ENCODE measurements at regions not wholly inside any gene's neighbourhood (a gene's known extent, or its start where the extent isn't known, plus 50 kb on each side); places are given as distances from the start of the nearest gene placed in this dataset.

DNA sequence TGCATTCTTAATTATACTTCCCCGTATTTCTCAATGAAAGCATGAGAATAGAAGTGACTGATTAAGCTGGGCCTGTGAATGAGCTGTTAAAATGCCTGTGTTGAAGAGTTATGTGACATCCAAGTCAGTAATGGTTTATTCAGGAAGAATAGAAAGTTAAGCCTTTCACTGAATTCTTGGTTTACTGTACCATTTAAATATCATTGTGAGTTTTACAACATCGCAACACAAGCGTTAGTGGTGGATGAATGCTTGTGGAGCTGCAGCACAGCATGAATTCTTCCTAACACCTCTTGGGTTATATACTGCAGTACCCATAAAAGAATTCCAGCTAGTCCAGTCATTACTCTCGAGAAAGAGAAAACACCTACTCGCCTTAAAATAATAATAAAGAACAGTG lies 257.8 kb downstream of the JRKL start:
- TF ChIP-seq, protein P1, sequence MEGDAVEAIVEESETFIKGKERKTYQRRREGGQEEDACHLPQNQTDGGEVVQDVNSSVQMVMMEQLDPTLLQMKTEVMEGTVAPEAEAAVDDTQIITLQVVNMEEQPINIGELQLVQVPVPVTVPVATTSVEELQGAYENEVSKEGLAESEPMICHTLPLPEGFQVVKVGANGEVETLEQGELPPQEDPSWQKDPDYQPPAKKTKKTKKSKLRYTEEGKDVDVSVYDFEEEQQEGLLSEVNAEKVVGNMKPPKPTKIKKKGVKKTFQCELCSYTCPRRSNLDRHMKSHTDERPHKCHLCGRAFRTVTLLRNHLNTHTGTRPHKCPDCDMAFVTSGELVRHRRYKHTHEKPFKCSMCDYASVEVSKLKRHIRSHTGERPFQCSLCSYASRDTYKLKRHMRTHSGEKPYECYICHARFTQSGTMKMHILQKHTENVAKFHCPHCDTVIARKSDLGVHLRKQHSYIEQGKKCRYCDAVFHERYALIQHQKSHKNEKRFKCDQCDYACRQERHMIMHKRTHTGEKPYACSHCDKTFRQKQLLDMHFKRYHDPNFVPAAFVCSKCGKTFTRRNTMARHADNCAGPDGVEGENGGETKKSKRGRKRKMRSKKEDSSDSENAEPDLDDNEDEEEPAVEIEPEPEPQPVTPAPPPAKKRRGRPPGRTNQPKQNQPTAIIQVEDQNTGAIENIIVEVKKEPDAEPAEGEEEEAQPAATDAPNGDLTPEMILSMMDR (IDR thresholded peaks at IDR 0.05; ENCODE audit: control insufficient read depth, insufficient read depth, low read depth, low read length, missing control alignments) = no peak
- H3K4me3 ChIP-seq (ENCODE audit: control insufficient read depth, low read depth, low read length) = no peak overlapping the region
- DNase-seq (ENCODE audit: low read depth) = no peak

DNA sequence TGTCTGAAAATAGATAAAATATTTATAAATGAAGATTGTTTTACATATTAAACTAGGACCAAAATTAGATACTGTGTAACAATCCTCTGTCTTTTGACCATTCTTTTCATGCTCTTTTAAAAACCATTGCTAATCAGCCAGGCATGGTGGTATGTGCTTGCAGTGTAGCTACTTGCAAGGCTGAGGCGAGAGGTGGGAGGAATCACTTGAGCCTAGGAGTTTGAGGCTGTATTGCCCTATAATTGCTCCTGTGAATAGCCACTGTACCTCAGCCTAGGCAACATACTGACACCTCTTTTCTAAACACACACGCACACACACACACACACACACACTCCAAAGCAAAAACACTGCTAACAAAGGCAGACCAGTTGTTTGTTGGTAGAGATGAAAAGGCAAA lies 259.2 kb downstream of the JRKL start:
- no peak for DNase-seq (ENCODE audit: low read depth)
- no peak overlapping the region for H3K4me3 ChIP-seq (ENCODE audit: control insufficient read depth, low read depth, low read length)
- TF ChIP-seq, protein P1 (IDR thresholded peaks at IDR 0.05; ENCODE audit: control insufficient read depth, insufficient read depth, low read depth, low read length, missing control alignments) = no peak

DNA sequence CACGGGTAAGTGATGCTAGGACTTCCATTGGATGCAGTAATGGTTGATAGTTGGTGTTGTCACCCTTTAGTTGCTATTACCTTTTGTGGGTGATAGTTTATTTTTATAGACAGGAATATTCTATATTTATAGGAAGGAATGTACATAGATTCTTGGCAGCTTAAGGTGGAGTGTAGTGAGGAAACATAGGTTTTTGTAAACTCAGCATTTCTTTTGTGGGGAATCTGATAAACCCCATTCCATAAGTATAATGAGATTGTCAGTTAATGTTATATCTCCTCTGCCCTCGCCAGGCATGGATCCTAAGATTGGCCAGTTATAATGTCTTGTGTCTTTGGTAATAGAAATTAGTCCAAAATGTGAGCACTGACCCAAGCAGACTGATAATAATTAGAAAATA lies 262.7 kb downstream of the JRKL start:
- H3K4me3 ChIP-seq (ENCODE audit: control insufficient read depth, low read depth, low read length) = no peak overlapping the region
- TF ChIP-seq, protein P1 (IDR thresholded peaks at IDR 0.05; ENCODE audit: control insufficient read depth, insufficient read depth, low read depth, low read length, missing control alignments) = no peak
- no peak for DNase-seq (ENCODE audit: low read depth)

- DNase-seq (ENCODE audit: low read depth) = no peak
- no peak overlapping the region for H3K4me3 ChIP-seq (ENCODE audit: control insufficient read depth, low read depth, low read length)
- TF ChIP-seq, protein P1 (IDR thresholded peaks at IDR 0.05; ENCODE audit: control insufficient read depth, insufficient read depth, low read depth, low read length, missing control alignments) = no peak
Observed at GRCh38 chr11:96655474-96655873, 265.7 kb downstream of the JRKL start.

- no peak for DNase-seq (ENCODE audit: low read depth)
- no peak overlapping the region for H3K4me3 ChIP-seq (ENCODE audit: control insufficient read depth, low read depth, low read length)
- TF ChIP-seq, protein P1 (IDR thresholded peaks at IDR 0.05; ENCODE audit: control insufficient read depth, insufficient read depth, low read depth, low read length, missing control alignments) = no peak
Observed at GRCh38 chr11:96658436-96658835, 268.6 kb downstream of the JRKL start.

DNA sequence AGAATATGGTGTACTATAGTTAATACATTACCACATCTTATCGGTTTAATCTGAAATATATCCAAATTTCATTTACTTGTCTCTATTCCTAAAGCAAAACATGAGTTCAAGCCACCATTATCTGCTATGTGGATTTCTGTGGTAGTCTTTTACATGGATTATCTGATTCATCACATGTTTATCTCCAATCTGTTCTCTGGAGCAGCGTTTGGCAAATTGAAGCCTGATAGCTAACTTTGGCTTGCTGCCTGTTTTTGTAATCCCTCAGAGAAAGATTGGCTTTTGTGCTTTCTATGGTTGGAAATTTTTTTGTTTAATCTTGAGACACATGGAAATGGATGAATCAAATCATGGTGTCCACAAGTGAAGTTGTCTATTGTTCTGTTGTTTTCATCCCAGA lies 274.3 kb downstream of the JRKL start:
- DNase-seq (ENCODE audit: low read depth) = no peak
- TF ChIP-seq, protein P1 (IDR thresholded peaks at IDR 0.05; ENCODE audit: control insufficient read depth, insufficient read depth, low read depth, low read length, missing control alignments) = no peak
- H3K4me3 ChIP-seq (ENCODE audit: control insufficient read depth, low read depth, low read length) = no peak overlapping the region
